Thoracic aorta (tissue), 2 donors: ENCODE measurements at regions not wholly inside any gene's neighbourhood (a gene's known extent, or its start where the extent isn't known, plus 50 kb on each side); places are given as distances from the start of the nearest gene placed in this dataset.

Experiments
- ATAC-seq: fragments of 150-250 bp; one replicate; pipeline ENCODE4 v1.8.0; 2017; ENCODE audit warnings: low read depth; ENCODE audit not compliant: insufficient number of reproducible peaks, low FRiP score
- DNase-seq: peaks from one replicate; pipeline ENCODE4 v3.0.0-alpha.2; 2020; ENCODE audit warnings: low spot score
- H3K27ac ChIP-seq, 2 donors: fragments of 200-600 bp; sonication (generic); 1 replicate in 1 of 2; 2 replicates in 1 of 2; pipeline ENCODE4 v1.5.1; 2016; ENCODE audit warnings: mild to moderate bottlenecking in 2 of 2, moderate library complexity in 2 of 2
- H3K27me3 ChIP-seq: fragments of 200-600 bp; sonication (generic); replicated peaks from 2 replicates; pipeline ENCODE4 v1.6.0; 2016; ENCODE audit warnings: mild to moderate bottlenecking; ENCODE audit not compliant: insufficient read depth
- H3K36me3 ChIP-seq: fragments of 200-600 bp; sonication (generic); one replicate; pipeline ENCODE4 v1.5.1; 2016
- H3K4me1 ChIP-seq, 2 donors: fragments of 200-600 bp; sonication (generic); 1 replicate in 1 of 2; 2 replicates in 1 of 2; pipeline versions ENCODE4 v1.5.1 to v1.6.0; 2016; ENCODE audit warnings: low read depth in 2 of 2, mild to moderate bottlenecking in 1 of 2; ENCODE audit not compliant: control insufficient read depth in 1 of 2
- H3K4me3 ChIP-seq: fragments of 200-600 bp; sonication (generic); 2 replicates; pipeline ENCODE4 v1.5.1; 2016; ENCODE audit warnings: mild to moderate bottlenecking
- H3K9me3 ChIP-seq: fragments of 200-600 bp; sonication (generic); 2 replicates; pipeline ENCODE4 v1.5.1; 2016
- CTCF ChIP-seq: fragments of 200-600 bp; sonication (generic); IDR thresholded peaks from one replicate; pipeline ENCODE4 v1.5.1; 2019; ENCODE audit warnings: antibody characterized with exemption

- H3K27ac ChIP-seq = peak overlapping the region; percentile 3 to 40
- DNase-seq (no peak), ATAC-seq (no peak)
- TF ChIP-seq CTCF = no peak
- no peaks in the 10 kb centered on the region for H3K27me3 ChIP-seq
- H3K9me3 ChIP-seq = no peaks in the 10 kb centered on the region
- peaks cover 12 to 23% of the 10 kb centered on the region in 2 donors for H3K4me1 ChIP-seq
- no peaks in the 10 kb centered on the region for H3K36me3 ChIP-seq
- H3K4me3 ChIP-seq = peak overlapping the region; percentile 37
These were observed 134.1 kb downstream of the ACTBL2 start for GRCh38 chr5:57348376-57349140.

GRCh38 chr5:57346328-57346727, 136.3 kb downstream of the ACTBL2 start:
- no peak overlapping the region for H3K4me3 ChIP-seq
- H3K27me3 ChIP-seq = no peaks in the 10 kb centered on the region
- H3K4me1 ChIP-seq = peaks cover 12 to 23% of the 10 kb centered on the region in 2 donors
- no peaks in the 10 kb centered on the region for H3K36me3 ChIP-seq
- ATAC-seq (no peak), DNase-seq (no peak)
- TF ChIP-seq CTCF = no peak
- H3K27ac ChIP-seq = no peak overlapping the region
- no peaks in the 10 kb centered on the region for H3K9me3 ChIP-seq

- TF ChIP-seq CTCF = no peak
- Histone ChIP-seq H3K4me3 (no peak overlapping the region), H3K4me1 (no peaks in the 10 kb centered on the region), H3K27me3 (no peaks in the 10 kb centered on the region), H3K9me3 (no peaks in the 10 kb centered on the region), H3K36me3 (no peaks in the 10 kb centered on the region), H3K27ac (no peak overlapping the region)
- no peak for ATAC-seq
- no peak for DNase-seq
These were observed 141.1 kb downstream of the ACTBL2 start for GRCh38 chr5:57341380-57341979.

GRCh38 chr5:57340681-57341080, 141.9 kb downstream of the ACTBL2 start:
- Histone ChIP-seq H3K36me3 (no peaks in the 10 kb centered on the region), H3K4me3 (no peak overlapping the region), H3K27me3 (no peaks in the 10 kb centered on the region), H3K4me1 (peaks cover 0 to 4% of the 10 kb centered on the region in 2 donors), H3K9me3 (no peaks in the 10 kb centered on the region), H3K27ac (no peak overlapping the region)
- TF ChIP-seq CTCF = no peak
- ATAC-seq (no peak), DNase-seq (no peak)

- no peak overlapping the region for H3K4me3 ChIP-seq
- H3K36me3 ChIP-seq = no peaks in the 10 kb centered on the region
- DNase-seq = no peak
- H3K27me3 ChIP-seq = no peaks in the 10 kb centered on the region
- no peak for TF ChIP-seq CTCF
- no peaks in the 10 kb centered on the region for H3K9me3 ChIP-seq
- peaks cover 2 to 10% of the 10 kb centered on the region in 2 donors for H3K4me1 ChIP-seq
- no peak overlapping the region for H3K27ac ChIP-seq
- ATAC-seq = no peak
These were observed 143.1 kb downstream of the ACTBL2 start for GRCh38 chr5:57339521-57339920.
